WTC11 (cell line): ENCODE measurements at regions not wholly inside any gene's neighbourhood (a gene's known extent, or its start where the extent isn't known, plus 50 kb on each side); places are given as distances from the start of the nearest gene placed in this dataset.

Experiments used
- ATAC-seq: fragments of 200-7000 bp; cut with Tn5 transposase; 2 replicates; pipeline ENCODE4 v1.10.0; 2021; ENCODE audit warnings: mild to moderate bottlenecking, moderate library complexity
- CTCF ChIA-PET: fragments of 300-600 bp; sonication (Branson Sonifier 250); formaldehyde crosslinking; loops from one replicate; lab custom pipeline; 2021; ENCODE audit warnings: antibody characterized with exemption; lab: Charles Lee
- POLR2A ChIA-PET: fragments of 350-600 bp; sonication (Branson Sonifier 250); formaldehyde crosslinking; loops from one replicate; lab custom pipeline; 2021; ENCODE audit warnings: antibody characterized with exemption; lab: Charles Lee
- DNase-seq: peaks from one replicate; pipeline ENCODE4 v3.0.0; 2021; ENCODE audit warnings: low spot score
- H3K27ac Mint-ChIP-seq: 2 replicates; pipeline ENCODE4 v1.8.0; 2021; ENCODE audit warnings: mixed read lengths
- H3K27me3 Mint-ChIP-seq: 2 replicates; pipeline ENCODE4 v1.8.0; 2021; ENCODE audit warnings: low read depth, mild to moderate bottlenecking, moderate library complexity, mixed read lengths
- H3K36me3 Mint-ChIP-seq: 2 replicates; pipeline ENCODE4 v1.8.0; 2021; ENCODE audit warnings: mixed read lengths
- H3K4me1 Mint-ChIP-seq: 2 replicates; pipeline ENCODE4 v1.8.0; 2022; ENCODE audit warnings: mixed read lengths
- H3K4me3 Mint-ChIP-seq: 2 replicates; pipeline ENCODE4 v1.8.0; 2021; ENCODE audit warnings: mild to moderate bottlenecking, moderate library complexity, mixed read lengths
- H3K9me3 Mint-ChIP-seq: 2 replicates; pipeline ENCODE4 v1.8.0; 2021; ENCODE audit warnings: mixed read lengths
- FOXJ3 ChIP-seq: sonication (generic); formaldehyde crosslinking; IDR thresholded peaks from 2 replicates; pipeline ENCODE4 v1.9.0; 2021; ENCODE audit warnings: missing genetic modification reagents, mild to moderate bottlenecking, borderline replicate concordance
- IRF2 ChIP-seq: sonication (generic); formaldehyde crosslinking; IDR thresholded peaks from 2 replicates; pipeline ENCODE4 v1.8.0; 2022; ENCODE audit warnings: low read depth, missing genetic modification reagents, borderline replicate concordance
- MYBL2 ChIP-seq: sonication (generic); formaldehyde crosslinking; IDR thresholded peaks from 2 replicates; pipeline ENCODE4 v1.8.1; 2023; ENCODE audit warnings: mild to moderate bottlenecking, moderate library complexity, missing genetic modification reagents
- PREB ChIP-seq: sonication (generic); formaldehyde crosslinking; IDR thresholded peaks from 2 replicates; pipeline ENCODE4 v1.8.1; 2022; ENCODE audit warnings: mild to moderate bottlenecking, missing genetic modification reagents, moderate library complexity, borderline replicate concordance
- TEAD1 ChIP-seq: sonication (generic); formaldehyde crosslinking; IDR thresholded peaks from 2 replicates; pipeline ENCODE4 v1.8.0; 2022; ENCODE audit warnings: mild to moderate bottlenecking, missing genetic modification reagents
- USF2 ChIP-seq: sonication (generic); formaldehyde crosslinking; IDR thresholded peaks from 2 replicates; pipeline ENCODE4 v1.8.1; 2023; ENCODE audit warnings: mild to moderate bottlenecking, missing genetic modification reagents, moderate library complexity
- ZSCAN18 ChIP-seq: fragments of 250-450 bp; sonication (Bioruptor Pico); IDR thresholded peaks from 2 replicates; pipeline ENCODE4 v2.1.2; 2022; ENCODE audit warnings: mild to moderate bottlenecking, moderate library complexity

GRCh38 chr5:128913551-128913950, 51.7 kb upstream of the SLC27A6 start:
- Mint-ChIP-seq H3K36me3 (no peaks in the 10 kb centered on the region), H3K9me3 (no peaks in the 10 kb centered on the region), H3K27me3 (no peaks in the 10 kb centered on the region), H3K4me1 (no peaks in the 10 kb centered on the region), H3K4me3 (no peak overlapping the region), H3K27ac (no peak overlapping the region)
- ATAC-seq = no peak
- DNase-seq = no peak
- CTCF ChIA-PET = no interaction called here
- POLR2A ChIA-PET = no interaction called here
- TF ChIP-seq PREB (no peak), ZSCAN18 (CRISPR knock-in tag) (no peak), USF2 (no peak), FOXJ3 (CRISPR knock-in tag) (no peak), MYBL2 (no peak), IRF2 (CRISPR knock-in tag) (no peak), TEAD1 (no peak)
